AG04450 (cell line): ENCODE measurements at regions not wholly inside any gene's neighbourhood (a gene's known extent, or its start where the extent isn't known, plus 50 kb on each side); places are given as distances from the start of the nearest gene placed in this dataset.

ENCODE experiments used
- CTCF ChIA-PET: fragments of 300-600, 350-600 bp; formaldehyde crosslinking; extraction: SDS; loops from one replicate; lab custom pipeline; 2022; ENCODE audit warnings: antibody characterized with exemption, inconsistent platforms; lab: Charles Lee
- POLR2A ChIA-PET: fragments of 350-600 bp; formaldehyde crosslinking; extraction: SDS; loops from one replicate; lab custom pipeline; 2021; ENCODE audit warnings: antibody characterized with exemption, inconsistent platforms; lab: Yijun Ruan, JAX
- DNase-seq: peaks from one replicate; pipeline ENCODE4 v3.0.0-alpha.2; 2011; ENCODE audit warnings: low read depth, low spot score
- H3K27ac ChIP-seq: one replicate; pipeline ENCODE4 v1.5.1; 2012; ENCODE audit warnings: low read depth, low read length, control low read depth
- H3K27me3 ChIP-seq: one replicate; pipeline ENCODE4 v1.6.0; 2012; ENCODE audit warnings: low read length; ENCODE audit not compliant: control insufficient read depth, insufficient read depth
- H3K4me3 ChIP-seq: 2 replicates; pipeline ENCODE4 v1.5.1; 2011; ENCODE audit warnings: mild to moderate bottlenecking, low read depth, low read length, control low read depth
- H3K9me3 ChIP-seq: 2 replicates; pipeline ENCODE4 v1.5.1; 2012; ENCODE audit warnings: low read length; ENCODE audit not compliant: control insufficient read depth, insufficient read depth
- CTCF ChIP-seq: IDR thresholded peaks from 2 replicates; pipeline ENCODE4 v1.5.1; 2011; ENCODE audit warnings: low read depth, low read length, control low read depth, inconsistent platforms

- no peak for DNase-seq
- Histone ChIP-seq H3K27ac (no peak overlapping the region), H3K9me3 (peaks cover 8% of the 10 kb centered on the region; the same call in 1 of the 2 replicates), H3K4me3 (no peak overlapping the region), H3K27me3 (no peaks in the 10 kb centered on the region)
- POLR2A ChIA-PET, result no interaction called here
- CTCF ChIA-PET, result no interaction called here
- TF ChIP-seq CTCF, result no peak
These were observed 146.3 kb upstream of the TPK1 start for GRCh38 chr7:144982133-144982532.

GRCh38 chr7:144975882-144976281 is 140.0 kb upstream of the TPK1 start:
- Histone ChIP-seq H3K4me3 (no peak overlapping the region), H3K27ac (no peak overlapping the region), H3K9me3 (peaks cover 22% of the 10 kb centered on the region; the same call in 1 of the 2 replicates), H3K27me3 (no peaks in the 10 kb centered on the region)
- CTCF ChIA-PET, result no interaction called here
- POLR2A ChIA-PET, result no interaction called here
- DNase-seq, result no peak
- no peak for TF ChIP-seq CTCF

GRCh38 chr7:144969787-144970186 is 133.9 kb upstream of the TPK1 start:
- Histone ChIP-seq H3K27ac (no peak overlapping the region), H3K4me3 (no peak overlapping the region), H3K27me3 (no peaks in the 10 kb centered on the region), H3K9me3 (peaks cover 8% of the 10 kb centered on the region; the same call in 1 of the 2 replicates)
- ChIA-PET CTCF (no interaction called here), POLR2A (no interaction called here)
- TF ChIP-seq CTCF, result no peak
- DNase-seq, result no peak

- TF ChIP-seq CTCF, result no peak
These were observed 124.9 kb upstream of the TPK1 start for GRCh38 chr7:144960763-144961162.

GRCh38 chr7:144957998-144958397 is 122.1 kb upstream of the TPK1 start:
- no peak for TF ChIP-seq CTCF
- H3K4me3 ChIP-seq, result no peak overlapping the region
- DNase-seq, result no peak
- H3K27me3 ChIP-seq, result no peaks in the 10 kb centered on the region
- ChIA-PET CTCF (no interaction called here), POLR2A (no interaction called here)
- no peak overlapping the region for H3K27ac ChIP-seq
- peaks cover 24% of the 10 kb centered on the region for H3K9me3 ChIP-seq

More at GRCh38 chr7:144960763-144961162, 124.9 kb upstream of the TPK1 start:
- ChIA-PET CTCF (no interaction called here), POLR2A (no interaction called here)
- Histone ChIP-seq H3K27ac (no peak overlapping the region), H3K4me3 (no peak overlapping the region), H3K9me3 (peaks cover 17% of the 10 kb centered on the region), H3K27me3 (no peaks in the 10 kb centered on the region)
- DNase-seq, result no peak
